ENCODE measurements at regions not wholly inside any gene's neighbourhood (a gene's known extent, or its start where the extent isn't known, plus 50 kb on each side); places are given as distances from the start of the nearest gene placed in this dataset.

DNA sequence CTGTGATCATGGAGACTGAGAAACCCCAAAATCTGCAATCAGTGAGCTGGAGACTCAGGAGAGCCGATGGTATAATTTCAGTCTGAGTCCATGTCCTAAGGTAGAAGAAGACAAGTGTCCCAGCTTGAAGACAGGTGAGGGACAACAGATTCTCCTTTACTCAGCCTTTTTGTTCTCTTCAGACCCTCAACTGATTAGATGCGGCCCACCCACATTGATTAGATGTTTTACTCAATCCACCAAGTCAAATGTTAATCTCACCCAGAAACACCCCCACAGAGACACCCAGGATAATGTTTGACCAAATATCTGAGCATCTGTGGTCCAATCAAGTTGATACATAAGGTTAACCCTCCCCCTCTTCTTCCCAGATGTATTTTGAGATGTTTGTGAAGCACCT is 131.2 kb downstream of the PFKFB3 start:
- ChIA-PET POLR2A (no interaction called here), CTCF (no interaction called here)
- H3K4me3 ChIP-seq (ENCODE audit: low read depth, low read length), result no peak overlapping the region
- H3K27me3 ChIP-seq (ENCODE audit: control insufficient read depth, insufficient read depth, low read length), result no peaks in the 10 kb centered on the region
- TF ChIP-seq, protein P1, sequence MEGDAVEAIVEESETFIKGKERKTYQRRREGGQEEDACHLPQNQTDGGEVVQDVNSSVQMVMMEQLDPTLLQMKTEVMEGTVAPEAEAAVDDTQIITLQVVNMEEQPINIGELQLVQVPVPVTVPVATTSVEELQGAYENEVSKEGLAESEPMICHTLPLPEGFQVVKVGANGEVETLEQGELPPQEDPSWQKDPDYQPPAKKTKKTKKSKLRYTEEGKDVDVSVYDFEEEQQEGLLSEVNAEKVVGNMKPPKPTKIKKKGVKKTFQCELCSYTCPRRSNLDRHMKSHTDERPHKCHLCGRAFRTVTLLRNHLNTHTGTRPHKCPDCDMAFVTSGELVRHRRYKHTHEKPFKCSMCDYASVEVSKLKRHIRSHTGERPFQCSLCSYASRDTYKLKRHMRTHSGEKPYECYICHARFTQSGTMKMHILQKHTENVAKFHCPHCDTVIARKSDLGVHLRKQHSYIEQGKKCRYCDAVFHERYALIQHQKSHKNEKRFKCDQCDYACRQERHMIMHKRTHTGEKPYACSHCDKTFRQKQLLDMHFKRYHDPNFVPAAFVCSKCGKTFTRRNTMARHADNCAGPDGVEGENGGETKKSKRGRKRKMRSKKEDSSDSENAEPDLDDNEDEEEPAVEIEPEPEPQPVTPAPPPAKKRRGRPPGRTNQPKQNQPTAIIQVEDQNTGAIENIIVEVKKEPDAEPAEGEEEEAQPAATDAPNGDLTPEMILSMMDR (IDR thresholded peaks at IDR 0.05; ENCODE audit: insufficient read depth, low read depth, low read length), result no peak
- H3K36me3 ChIP-seq (ENCODE audit: control insufficient read depth, insufficient read depth, low read length), result no peaks in the 10 kb centered on the region
- no peak for DNase-seq (ENCODE audit: low read depth)

DNA sequence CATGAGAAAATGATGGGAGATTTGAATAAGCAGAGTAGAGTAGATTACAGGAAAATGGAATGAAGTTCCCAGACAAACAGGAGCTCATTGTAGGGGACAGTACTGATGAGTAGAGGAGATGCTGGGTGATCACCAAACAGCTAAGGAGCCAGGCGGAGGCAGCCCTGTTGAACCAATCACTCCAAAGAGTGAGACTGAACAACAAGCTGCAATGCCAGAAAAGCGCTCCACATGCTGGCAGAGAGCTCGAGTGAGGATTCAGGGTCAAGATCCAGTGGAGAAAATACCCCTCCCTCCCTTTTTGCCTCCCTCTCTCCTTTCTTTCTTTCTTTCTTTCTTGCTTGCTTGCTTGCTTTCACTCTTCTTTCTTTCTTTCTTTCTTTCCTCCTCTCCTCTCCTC is 133.3 kb downstream of the PFKFB3 start:
- H3K36me3 ChIP-seq (ENCODE audit: control insufficient read depth, insufficient read depth, low read length), result no peaks in the 10 kb centered on the region
- POLR2A ChIA-PET, result no interaction called here
- no peaks in the 10 kb centered on the region for H3K27me3 ChIP-seq (ENCODE audit: control insufficient read depth, insufficient read depth, low read length)
- TF ChIP-seq, protein P1 (IDR thresholded peaks at IDR 0.05; ENCODE audit: insufficient read depth, low read depth, low read length), result no peak
- CTCF ChIA-PET, result interaction anchor here (0.5 to 1.8 kb wide), 3 partner anchors 8 to 42 kb away, joined by 3 to 4 read pairs (median 3); no protein-coding TSS in a partner anchor
- no peak for DNase-seq (ENCODE audit: low read depth)
- no peak overlapping the region for H3K4me3 ChIP-seq (ENCODE audit: low read depth, low read length)

- ChIA-PET CTCF (interaction anchor here (1.4 kb wide), 1 partner anchor 9 kb away, joined by 3 read pairs; no protein-coding TSS in a partner anchor), POLR2A (no interaction called here)
- no peak for DNase-seq (ENCODE audit: low read depth)
- no peak overlapping the region for H3K4me3 ChIP-seq (ENCODE audit: low read depth, low read length)
- H3K36me3 ChIP-seq (ENCODE audit: control insufficient read depth, insufficient read depth, low read length), result no peaks in the 10 kb centered on the region
- no peaks in the 10 kb centered on the region for H3K27me3 ChIP-seq (ENCODE audit: control insufficient read depth, insufficient read depth, low read length)
- TF ChIP-seq, protein P1 (IDR thresholded peaks at IDR 0.05; ENCODE audit: insufficient read depth, low read depth, low read length), result no peak
These were observed 134.7 kb downstream of the PFKFB3 start for GRCh38 chr10:6337382-6337781.

- TF ChIP-seq, protein P1 (IDR thresholded peaks at IDR 0.05; ENCODE audit: insufficient read depth, low read depth, low read length), result no peak
- DNase-seq (ENCODE audit: low read depth), result no peak
- POLR2A ChIA-PET, result no interaction called here
- no peaks in the 10 kb centered on the region for H3K27me3 ChIP-seq (ENCODE audit: control insufficient read depth, insufficient read depth, low read length)
- H3K4me3 ChIP-seq (ENCODE audit: low read depth, low read length), result no peak overlapping the region
- CTCF ChIA-PET, result interaction anchor here (0.6 to 1.4 kb wide), 2 partner anchors 10 to 400 kb away, joined by 3 to 4 read pairs; no protein-coding TSS in a partner anchor
- no peaks in the 10 kb centered on the region for H3K36me3 ChIP-seq (ENCODE audit: control insufficient read depth, insufficient read depth, low read length)
These were observed 135.6 kb downstream of the PFKFB3 start for GRCh38 chr10:6338361-6338760.

DNA sequence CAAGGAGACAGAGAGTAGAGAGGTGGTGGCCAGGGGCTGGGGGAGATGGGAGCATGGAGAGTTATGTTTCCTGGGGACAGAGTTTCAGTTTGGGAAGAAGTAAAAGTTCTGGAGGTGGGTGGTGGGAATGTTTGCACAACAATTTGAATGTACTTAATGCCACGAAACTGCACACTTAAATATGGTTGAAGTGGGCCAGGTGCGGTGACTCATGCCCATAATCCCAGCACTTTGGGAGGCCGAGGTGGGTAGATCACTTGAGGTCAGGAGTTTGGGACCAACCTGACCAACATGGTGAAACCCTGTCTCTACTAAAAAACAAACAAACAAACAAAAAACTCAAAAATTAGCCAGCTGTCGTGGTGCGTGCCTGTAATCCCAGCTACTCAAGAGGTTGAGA is 137.2 kb downstream of the PFKFB3 start:
- TF ChIP-seq, protein P1 (IDR thresholded peaks at IDR 0.05; ENCODE audit: insufficient read depth, low read depth, low read length), result no peak
- no peak for DNase-seq (ENCODE audit: low read depth)
- ChIA-PET POLR2A (no interaction called here), CTCF (interaction anchor here (0.5 to 2.2 kb wide), 2 partner anchors 10 to 58 kb away, joined by 3 to 6 read pairs; no protein-coding TSS in a partner anchor)
- no peak overlapping the region for H3K4me3 ChIP-seq (ENCODE audit: low read depth, low read length)
- no peaks in the 10 kb centered on the region for H3K36me3 ChIP-seq (ENCODE audit: control insufficient read depth, insufficient read depth, low read length)
- H3K27me3 ChIP-seq (ENCODE audit: control insufficient read depth, insufficient read depth, low read length), result no peaks in the 10 kb centered on the region
